ENCODE measurements at regions not wholly inside any gene's neighbourhood (a gene's known extent, or its start where the extent isn't known, plus 50 kb on each side); places are given as distances from the start of the nearest gene placed in this dataset.

DNA sequence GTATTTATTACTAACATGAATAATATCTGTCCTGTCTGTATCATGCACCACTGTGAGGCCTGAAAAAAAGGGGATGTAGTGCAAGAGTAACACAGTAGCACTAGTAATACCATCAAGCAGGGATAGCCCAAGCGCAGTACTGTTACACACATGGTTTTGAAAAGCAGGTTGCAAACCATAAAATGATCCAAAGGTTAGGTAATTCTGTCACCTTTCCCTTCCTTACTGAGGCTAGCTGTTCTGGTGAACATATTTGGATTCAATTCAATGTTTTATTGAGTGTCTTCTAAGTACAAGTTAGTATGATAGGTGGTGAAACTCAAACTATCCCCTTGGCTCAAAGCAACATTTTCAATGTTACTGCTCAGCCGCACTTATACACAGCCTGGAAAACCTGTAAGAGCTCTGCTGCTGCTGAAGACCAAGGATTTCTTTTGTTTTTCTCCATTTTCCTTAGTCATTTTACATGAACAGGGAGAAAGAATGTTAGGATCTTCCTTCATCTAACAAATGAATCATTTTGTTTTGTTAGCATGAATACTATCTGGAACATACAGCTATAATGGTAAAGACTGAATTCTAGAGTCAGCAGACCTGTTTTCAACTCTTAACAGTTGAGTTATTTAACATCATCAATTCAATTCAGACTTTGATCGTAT lies 102.5 kb upstream of the ITPRID2 start:
- H3K36me3 ChIP-seq (ENCODE audit: low read length), result no peaks in the 10 kb centered on the region
- H3K9ac ChIP-seq (ENCODE audit: low read length), result no peak overlapping the region
- no peaks in the 10 kb centered on the region for H3K27me3 ChIP-seq (ENCODE audit: low read length)
- TF ChIP-seq CTCF (IDR thresholded peaks at IDR 0.05; ENCODE audit: insufficient read depth, low read length, poor library complexity, severe bottlenecking) (no peak), EZH2phosphoT487 (conservative IDR thresholded peaks at IDR 0.05; ENCODE audit: low read length) (no peak)
- H3K9me2 ChIP-seq (replicated peaks; ENCODE audit: insufficient read depth, low read length), result no peaks in the 10 kb centered on the region
- H3K9me3 ChIP-seq (ENCODE audit: insufficient read depth, low read length), result no peaks in the 10 kb centered on the region
- H3K4me2 ChIP-seq (ENCODE audit: low read depth, low read length, poor library complexity, severe bottlenecking), result no peak overlapping the region
- H3K27ac ChIP-seq (ENCODE audit: low read depth, low read length), result no peak overlapping the region
- no peaks in the 10 kb centered on the region for H4K20me1 ChIP-seq (ENCODE audit: low read depth, low read length)
- H3K4me3 ChIP-seq (ENCODE audit: insufficient read depth, low read length, poor library complexity, severe bottlenecking), result no peak overlapping the region
- no peaks in the 10 kb centered on the region for H3F3A ChIP-seq (ENCODE audit: insufficient read depth)
- H2AFZ ChIP-seq (ENCODE audit: low read depth, low read length, severe bottlenecking), result no peak overlapping the region
- no peaks in the 10 kb centered on the region for H3K79me2 ChIP-seq (ENCODE audit: insufficient read depth, low read length)

DNA sequence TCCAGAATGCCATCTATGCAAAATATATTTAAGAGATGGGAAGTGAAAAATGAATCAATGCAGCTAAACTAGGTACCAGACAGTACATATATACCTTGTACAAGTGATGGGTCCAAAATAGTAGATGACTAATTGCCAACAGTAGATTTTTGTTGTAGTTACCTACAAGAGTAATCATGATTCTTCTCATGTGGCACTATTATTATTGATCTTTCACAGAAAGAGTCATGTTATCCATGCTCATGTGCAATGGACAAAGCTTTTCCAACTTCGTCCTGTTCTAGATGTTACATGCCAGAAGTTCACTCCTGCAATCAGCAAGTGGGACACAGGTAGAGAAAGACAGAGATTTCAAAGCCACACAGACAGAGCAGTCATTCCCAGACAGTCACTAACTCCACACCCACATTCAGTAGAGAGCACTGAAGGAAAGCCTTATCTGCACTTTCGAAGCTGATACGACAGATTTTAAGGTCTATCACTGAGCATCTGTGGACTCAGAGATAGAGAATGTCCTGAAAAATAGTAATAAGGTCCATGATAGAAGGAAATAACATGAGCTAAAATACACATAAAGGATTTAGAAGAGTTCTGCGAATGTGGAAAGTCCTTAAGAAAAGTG lies 101.6 kb upstream of the ITPRID2 start:
- H3K27me3 ChIP-seq (ENCODE audit: low read length), result no peaks in the 10 kb centered on the region
- H4K20me1 ChIP-seq (ENCODE audit: low read depth, low read length), result no peaks in the 10 kb centered on the region
- no peak overlapping the region for H3K4me3 ChIP-seq (ENCODE audit: insufficient read depth, low read length, poor library complexity, severe bottlenecking)
- no peak overlapping the region for H3K4me2 ChIP-seq (ENCODE audit: low read depth, low read length, poor library complexity, severe bottlenecking)
- no peaks in the 10 kb centered on the region for H3F3A ChIP-seq (ENCODE audit: insufficient read depth)
- H3K9me2 ChIP-seq (replicated peaks; ENCODE audit: insufficient read depth, low read length), result no peaks in the 10 kb centered on the region
- TF ChIP-seq CTCF (IDR thresholded peaks at IDR 0.05; ENCODE audit: insufficient read depth, low read length, poor library complexity, severe bottlenecking), result no peak
- TF ChIP-seq EZH2phosphoT487 (conservative IDR thresholded peaks at IDR 0.05; ENCODE audit: low read length), result no peak
- no peaks in the 10 kb centered on the region for H3K9me3 ChIP-seq (ENCODE audit: insufficient read depth, low read length)
- H3K9ac ChIP-seq (ENCODE audit: low read length), result no peak overlapping the region
- no peaks in the 10 kb centered on the region for H3K79me2 ChIP-seq (ENCODE audit: insufficient read depth, low read length)
- no peak overlapping the region for H3K27ac ChIP-seq (ENCODE audit: low read depth, low read length)
- H3K36me3 ChIP-seq (ENCODE audit: low read length), result no peaks in the 10 kb centered on the region
- no peak overlapping the region for H2AFZ ChIP-seq (ENCODE audit: low read depth, low read length, severe bottlenecking)

- H2AFZ ChIP-seq (ENCODE audit: low read depth, low read length, severe bottlenecking), result no peak overlapping the region
- no peak overlapping the region for H3K4me2 ChIP-seq (ENCODE audit: low read depth, low read length, poor library complexity, severe bottlenecking)
- no peak overlapping the region for H3K9ac ChIP-seq (ENCODE audit: low read length)
These were observed 100.5 kb upstream of the ITPRID2 start for GRCh38 chr2:181790716-181791649.

More at GRCh38 chr2:181790716-181791649, 100.5 kb upstream of the ITPRID2 start:
- Histone ChIP-seq H3K79me2 (ENCODE audit: insufficient read depth, low read length) (no peaks in the 10 kb centered on the region), H3K36me3 (ENCODE audit: low read length) (no peaks in the 10 kb centered on the region), H4K20me1 (ENCODE audit: low read depth, low read length) (no peaks in the 10 kb centered on the region), H3K9me3 (ENCODE audit: insufficient read depth, low read length) (no peaks in the 10 kb centered on the region), H3K9me2 (replicated peaks; ENCODE audit: insufficient read depth, low read length) (no peaks in the 10 kb centered on the region), H3K4me3 (ENCODE audit: insufficient read depth, low read length, poor library complexity, severe bottlenecking) (no peak overlapping the region), H3K27me3 (ENCODE audit: low read length) (no peaks in the 10 kb centered on the region), H3F3A (ENCODE audit: insufficient read depth) (no peaks in the 10 kb centered on the region), H3K27ac (ENCODE audit: low read depth, low read length) (no peak overlapping the region)
- TF ChIP-seq CTCF (IDR thresholded peaks at IDR 0.05; ENCODE audit: insufficient read depth, low read length, poor library complexity, severe bottlenecking), result no peak
- no peak for TF ChIP-seq EZH2phosphoT487 (conservative IDR thresholded peaks at IDR 0.05; ENCODE audit: low read length)

All from SU-DHL-6 (cell line).